GM18502 (cell line): ENCODE measurements at regions not wholly inside any gene's neighbourhood (a gene's known extent, or its start where the extent isn't known, plus 50 kb on each side); places are given as distances from the start of the nearest gene placed in this dataset.

Experiments
- ATAC-seq: cut with Tn5 transposase; IDR thresholded peaks from one replicate; pipeline ENCODE4 v1.9.1; 2021; ENCODE audit warnings: mild to moderate bottlenecking; ENCODE audit not compliant: unreplicated experiment, poor library complexity

GRCh38 chr21:16509476-16509875 is 779.7 kb downstream of the USP25 start:
- ATAC-seq = no peak

GRCh38 chr21:16514316-16514715 is 784.5 kb downstream of the USP25 start:
- no peak for ATAC-seq

- ATAC-seq = no peak
Observed at GRCh38 chr21:16517383-16517782, 787.6 kb downstream of the USP25 start.

- ATAC-seq = no peak
Observed at GRCh38 chr21:16519036-16519435, 789.3 kb downstream of the USP25 start.

- ATAC-seq = no peak
Observed at GRCh38 chr21:16519644-16520043, 789.9 kb downstream of the USP25 start.

- no peak for ATAC-seq
Observed at GRCh38 chr21:16522548-16522947, 792.8 kb downstream of the USP25 start.

GRCh38 chr21:16530656-16531055 is 800.9 kb downstream of the USP25 start:
- ATAC-seq = no peak

GRCh38 chr21:16532840-16533239 is 803.1 kb downstream of the USP25 start:
- no peak for ATAC-seq

GRCh38 chr21:16533692-16534407 is 804.1 kb downstream of the USP25 start:
- no peak for ATAC-seq

GRCh38 chr21:16534408-16535101 is 804.8 kb downstream of the USP25 start:
- no peak for ATAC-seq

- no peak for ATAC-seq
Observed at GRCh38 chr21:16535102-16535422, 805.3 kb downstream of the USP25 start.

- no peak for ATAC-seq
Observed at GRCh38 chr21:16535626-16536025, 805.8 kb downstream of the USP25 start.

GRCh38 chr21:16536140-16536539 is 806.4 kb downstream of the USP25 start:
- no peak for ATAC-seq

- no peak for ATAC-seq
Observed at GRCh38 chr21:16536643-16537434, 807.1 kb downstream of the USP25 start.

GRCh38 chr21:16537501-16537900 is 807.7 kb downstream of the USP25 start:
- ATAC-seq = no peak

- no peak for ATAC-seq
Observed at GRCh38 chr21:16538405-16538804, 808.6 kb downstream of the USP25 start.

- ATAC-seq = no peak
Observed at GRCh38 chr21:16538936-16539440, 809.2 kb downstream of the USP25 start.

GRCh38 chr21:16540966-16541727 is 811.4 kb downstream of the USP25 start:
- no peak for ATAC-seq

- no peak for ATAC-seq
Observed at GRCh38 chr21:16550118-16550517, 820.3 kb downstream of the USP25 start.
